ENCODE measurements at regions not wholly inside any gene's neighbourhood (a gene's known extent, or its start where the extent isn't known, plus 50 kb on each side); places are given as distances from the start of the nearest gene placed in this dataset.

- Histone ChIP-seq H3K27ac (ENCODE audit: low read depth in 1 of 2, low read length in 2 of 2) (no peak overlapping the region), H3K27me3 (ENCODE audit: control insufficient read depth in 4 of 4, insufficient read depth in 4 of 4, low read length in 3 of 4) (no peaks in the 10 kb centered on the region), H3K36me3 (ENCODE audit: control insufficient read depth in 4 of 4, insufficient read depth in 3 of 4, low read depth in 1 of 4, low read length in 3 of 4) (no peaks in the 10 kb centered on the region), H3K4me3 (ENCODE audit: low read depth in 1 of 3, low read length in 3 of 3) (no peak overlapping the region), H3K9me3 (ENCODE audit: control insufficient read depth in 4 of 4, low read length in 3 of 4) (no peaks in the 10 kb centered on the region), H3K9ac (ENCODE audit: low read depth in 1 of 2, low read length in 2 of 2) (no peak overlapping the region), H3K4me1 (ENCODE audit: control insufficient read depth in 4 of 4, insufficient read depth in 4 of 4, low read length in 3 of 4) (no peaks in the 10 kb centered on the region)
- no peak for DNase-seq (ENCODE audit: low spot score)
- WGBS = 79% methylated on average over 4 of the region's 4 CpGs
- no peak for TF ChIP-seq CTCF (IDR thresholded peaks at IDR 0.05; ENCODE audit: low read depth, low read length, missing input control)
- no peak for TF ChIP-seq HNF4A (conservative IDR thresholded peaks at IDR 0.05)
- TF ChIP-seq REST (IDR thresholded peaks at IDR 0.05) = no peak
- TF ChIP-seq RAD21 (IDR thresholded peaks at IDR 0.05) = no peak
- TF ChIP-seq TAF1 (conservative IDR thresholded peaks at IDR 0.05) = no peak
- no peak for TF ChIP-seq ATF3 (IDR thresholded peaks at IDR 0.05)
- TF ChIP-seq EGR1 (IDR thresholded peaks at IDR 0.05; ENCODE audit: low read depth in 2 of 2) = no peak
- no peak for TF ChIP-seq YY1 (IDR thresholded peaks at IDR 0.05)
- no peak for TF ChIP-seq FOXA1 (IDR thresholded peaks at IDR 0.05)
- TF ChIP-seq HNF4G (IDR thresholded peaks at IDR 0.05) = no peak
- TF ChIP-seq SP1 (IDR thresholded peaks at IDR 0.05) = no peak
- TF ChIP-seq ZBTB33 (IDR thresholded peaks at IDR 0.05) = no peak
- TF ChIP-seq GABPA (IDR thresholded peaks at IDR 0.05 in 1 of 2, conservative IDR thresholded peaks at IDR 0.05 in 1 of 2) = no peak
- no peak for TF ChIP-seq MAX (IDR thresholded peaks at IDR 0.05)
Measured at GRCh38 chr10:107616463-107617410, 452.2 kb upstream of the SORCS1 start.

Data from liver (tissue), 8 donors.